ENCODE measurements at regions not wholly inside any gene's neighbourhood (a gene's known extent, or its start where the extent isn't known, plus 50 kb on each side); places are given as distances from the start of the nearest gene placed in this dataset.

GRCh38 chr4:110967936-110968335 lies 345.1 kb upstream of the PITX2 start:
- no peak for TF ChIP-seq CTCF (IDR thresholded peaks at IDR 0.05; ENCODE audit: extremely low read depth in 1 of 2, insufficient read depth in 1 of 2, low read depth in 1 of 2, low read length in 2 of 2)
- TF ChIP-seq EZH2 (IDR thresholded peaks at IDR 0.05; ENCODE audit: borderline replicate concordance, low read depth, low read length, severe bottlenecking): no peak
- no peak for TF ChIP-seq POLR2AphosphoS5 (IDR thresholded peaks at IDR 0.05; ENCODE audit: insufficient read depth, low read depth, low read length)
- no peak for TF ChIP-seq JUN (IDR thresholded peaks at IDR 0.05; ENCODE audit: borderline replicate concordance, insufficient read depth, insufficient read length, low read depth)
- no peak for TF ChIP-seq POLR2A (IDR thresholded peaks at IDR 0.05; ENCODE audit: low read depth, low read length)

All from endothelial cell of umbilical vein (primary cell).